ENCODE measurements at regions not wholly inside any gene's neighbourhood (a gene's known extent, or its start where the extent isn't known, plus 50 kb on each side); places are given as distances from the start of the nearest gene placed in this dataset.

DNA sequence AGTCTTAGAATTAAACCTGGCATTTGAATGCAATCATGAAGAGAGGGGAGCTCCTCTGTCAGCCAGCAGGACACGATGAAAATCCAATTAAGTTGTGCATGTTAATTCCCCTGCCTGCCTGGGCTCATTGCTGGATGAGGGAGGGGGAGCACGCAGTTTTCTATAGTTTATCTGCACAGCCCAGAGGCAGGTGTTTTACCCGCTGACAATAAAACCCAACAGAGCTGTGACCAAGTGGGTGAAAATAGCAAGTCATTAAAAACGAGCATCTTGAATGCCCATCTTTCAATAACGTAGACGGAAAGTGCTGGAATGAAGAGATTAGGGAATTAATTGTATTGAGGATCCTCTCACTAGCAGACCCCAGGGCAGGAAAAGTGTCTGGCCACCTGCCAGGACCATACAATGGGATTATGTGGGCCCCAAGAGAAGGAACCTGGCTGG lies 100.1 kb upstream of the FAM20C start:
- TF ChIP-seq NFIC (IDR thresholded peaks at IDR 0.05) (no peak), TAF1 (IDR thresholded peaks at IDR 0.05; ENCODE audit: low read depth) (no peak), TCF12 (IDR thresholded peaks at IDR 0.05; ENCODE audit: low read depth) (no peak), EGR1 (IDR thresholded peaks at IDR 0.05) (no peak), YY1 (IDR thresholded peaks at IDR 0.05; ENCODE audit: low read depth) (no peak), TEAD4 (IDR thresholded peaks at IDR 0.05) (no peak), FOXM1 (IDR thresholded peaks at IDR 0.05; ENCODE audit: borderline replicate concordance, low read depth) (no peak), CREB1 (IDR thresholded peaks at IDR 0.05; ENCODE audit: low read depth) (no peak), RAD21 (IDR thresholded peaks at IDR 0.05; ENCODE audit: low read depth) (no peak), CEBPB (IDR thresholded peaks at IDR 0.05) (no peak), ZBTB7A (IDR thresholded peaks at IDR 0.05; ENCODE audit: low read depth) (no peak), EP300 (IDR thresholded peaks at IDR 0.05; ENCODE audit: borderline replicate concordance) (no peak)
- TF ChIP-seq, protein P1, sequence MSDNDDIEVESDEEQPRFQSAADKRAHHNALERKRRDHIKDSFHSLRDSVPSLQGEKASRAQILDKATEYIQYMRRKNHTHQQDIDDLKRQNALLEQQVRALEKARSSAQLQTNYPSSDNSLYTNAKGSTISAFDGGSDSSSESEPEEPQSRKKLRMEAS (IDR thresholded peaks at IDR 0.05) = no peak
- TF ChIP-seq, protein P2, sequence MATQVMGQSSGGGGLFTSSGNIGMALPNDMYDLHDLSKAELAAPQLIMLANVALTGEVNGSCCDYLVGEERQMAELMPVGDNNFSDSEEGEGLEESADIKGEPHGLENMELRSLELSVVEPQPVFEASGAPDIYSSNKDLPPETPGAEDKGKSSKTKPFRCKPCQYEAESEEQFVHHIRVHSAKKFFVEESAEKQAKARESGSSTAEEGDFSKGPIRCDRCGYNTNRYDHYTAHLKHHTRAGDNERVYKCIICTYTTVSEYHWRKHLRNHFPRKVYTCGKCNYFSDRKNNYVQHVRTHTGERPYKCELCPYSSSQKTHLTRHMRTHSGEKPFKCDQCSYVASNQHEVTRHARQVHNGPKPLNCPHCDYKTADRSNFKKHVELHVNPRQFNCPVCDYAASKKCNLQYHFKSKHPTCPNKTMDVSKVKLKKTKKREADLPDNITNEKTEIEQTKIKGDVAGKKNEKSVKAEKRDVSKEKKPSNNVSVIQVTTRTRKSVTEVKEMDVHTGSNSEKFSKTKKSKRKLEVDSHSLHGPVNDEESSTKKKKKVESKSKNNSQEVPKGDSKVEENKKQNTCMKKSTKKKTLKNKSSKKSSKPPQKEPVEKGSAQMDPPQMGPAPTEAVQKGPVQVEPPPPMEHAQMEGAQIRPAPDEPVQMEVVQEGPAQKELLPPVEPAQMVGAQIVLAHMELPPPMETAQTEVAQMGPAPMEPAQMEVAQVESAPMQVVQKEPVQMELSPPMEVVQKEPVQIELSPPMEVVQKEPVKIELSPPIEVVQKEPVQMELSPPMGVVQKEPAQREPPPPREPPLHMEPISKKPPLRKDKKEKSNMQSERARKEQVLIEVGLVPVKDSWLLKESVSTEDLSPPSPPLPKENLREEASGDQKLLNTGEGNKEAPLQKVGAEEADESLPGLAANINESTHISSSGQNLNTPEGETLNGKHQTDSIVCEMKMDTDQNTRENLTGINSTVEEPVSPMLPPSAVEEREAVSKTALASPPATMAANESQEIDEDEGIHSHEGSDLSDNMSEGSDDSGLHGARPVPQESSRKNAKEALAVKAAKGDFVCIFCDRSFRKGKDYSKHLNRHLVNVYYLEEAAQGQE (IDR thresholded peaks at IDR 0.05; ENCODE audit: low read depth) = no peak
- TF ChIP-seq, protein P3, sequence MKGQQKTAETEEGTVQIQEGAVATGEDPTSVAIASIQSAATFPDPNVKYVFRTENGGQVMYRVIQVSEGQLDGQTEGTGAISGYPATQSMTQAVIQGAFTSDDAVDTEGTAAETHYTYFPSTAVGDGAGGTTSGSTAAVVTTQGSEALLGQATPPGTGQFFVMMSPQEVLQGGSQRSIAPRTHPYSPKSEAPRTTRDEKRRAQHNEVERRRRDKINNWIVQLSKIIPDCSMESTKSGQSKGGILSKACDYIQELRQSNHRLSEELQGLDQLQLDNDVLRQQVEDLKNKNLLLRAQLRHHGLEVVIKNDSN (IDR thresholded peaks at IDR 0.05) = no peak

DNA sequence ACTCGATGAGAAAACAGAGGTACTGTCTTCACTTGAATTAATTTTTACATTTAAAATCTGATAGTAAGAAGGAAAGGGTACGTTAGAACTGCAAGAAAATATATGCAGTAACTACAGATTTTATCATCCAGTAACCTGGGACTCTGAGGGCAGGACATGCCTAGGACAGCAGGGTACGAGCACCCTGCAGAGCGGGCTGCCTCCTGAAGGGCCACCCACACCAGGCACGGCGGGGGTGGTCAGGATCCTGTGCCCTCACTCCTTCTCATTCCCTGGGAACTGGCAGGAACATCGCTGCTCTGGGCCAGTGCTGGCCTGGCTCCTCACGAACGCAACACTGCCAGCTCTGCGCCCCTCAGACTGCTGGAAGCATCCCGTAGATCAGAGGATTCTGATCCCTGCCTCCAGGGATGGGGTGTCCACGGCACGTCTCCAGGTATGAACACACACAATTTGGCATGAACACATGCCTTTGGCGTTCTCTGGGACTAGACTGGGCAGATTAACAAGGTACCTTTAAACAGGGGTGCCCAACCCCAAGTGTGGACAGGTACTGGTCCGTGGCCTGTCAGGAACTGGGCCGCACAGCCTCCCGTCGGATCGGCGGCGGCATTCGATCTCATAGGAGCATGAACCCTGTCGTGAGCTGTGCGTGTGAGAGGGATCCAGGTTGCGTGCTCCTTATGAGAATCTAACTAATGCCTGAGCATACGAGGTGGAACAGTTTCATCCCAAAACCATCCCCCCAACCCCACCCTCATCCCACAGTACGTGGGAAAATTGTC lies 99.3 kb upstream of the FAM20C start:
- TF ChIP-seq, protein P1 (IDR thresholded peaks at IDR 0.05) = no peak
- TF ChIP-seq ZBTB7A (IDR thresholded peaks at IDR 0.05; ENCODE audit: low read depth) = no peak
- no peak for TF ChIP-seq NFIC (IDR thresholded peaks at IDR 0.05)
- no peak for TF ChIP-seq CEBPB (IDR thresholded peaks at IDR 0.05)
- TF ChIP-seq TEAD4 (IDR thresholded peaks at IDR 0.05) = no peak

DNA sequence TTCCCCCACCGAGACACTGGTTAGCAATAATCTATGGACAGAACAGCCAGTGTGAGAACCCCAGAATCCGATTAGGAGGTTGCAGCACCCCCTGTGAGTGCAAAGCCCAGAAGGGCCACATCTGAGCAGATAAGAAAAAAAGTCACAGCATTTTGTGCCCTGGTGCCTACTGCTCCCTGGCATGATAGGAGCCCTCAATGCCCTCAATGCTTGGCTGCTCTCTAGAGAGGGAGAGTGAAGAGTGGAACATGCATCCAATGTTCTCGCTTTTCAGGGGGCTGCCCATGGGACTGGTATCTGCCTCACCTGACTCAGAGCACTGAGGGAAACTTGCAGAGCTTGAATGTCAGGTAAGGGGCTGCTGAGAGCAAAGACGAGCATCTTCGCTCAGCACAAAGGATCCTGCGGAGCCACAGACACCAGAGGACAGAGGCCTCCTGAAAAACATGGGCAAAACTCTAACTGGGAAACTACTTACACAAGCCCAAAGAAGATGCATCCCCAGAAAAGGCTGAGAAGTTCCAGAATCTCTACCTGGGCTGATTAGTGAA lies 98.0 kb upstream of the FAM20C start:
- TF ChIP-seq EP300 (IDR thresholded peaks at IDR 0.05; ENCODE audit: borderline replicate concordance) (no peak), FOXM1 (IDR thresholded peaks at IDR 0.05; ENCODE audit: borderline replicate concordance, low read depth) (no peak), RAD21 (IDR thresholded peaks at IDR 0.05; ENCODE audit: low read depth) (no peak), CREB1 (IDR thresholded peaks at IDR 0.05; ENCODE audit: low read depth) (no peak), NFIC (IDR thresholded peaks at IDR 0.05) (no peak), CEBPB (IDR thresholded peaks at IDR 0.05) (no peak), ZBTB7A (IDR thresholded peaks at IDR 0.05; ENCODE audit: low read depth) (no peak), YY1 (IDR thresholded peaks at IDR 0.05; ENCODE audit: low read depth) (no peak), TEAD4 (IDR thresholded peaks at IDR 0.05) (no peak), EGR1 (IDR thresholded peaks at IDR 0.05) (no peak), TCF12 (IDR thresholded peaks at IDR 0.05; ENCODE audit: low read depth) (no peak), TAF1 (IDR thresholded peaks at IDR 0.05; ENCODE audit: low read depth) (no peak)
- TF ChIP-seq, protein P2 (IDR thresholded peaks at IDR 0.05; ENCODE audit: low read depth) = no peak
- TF ChIP-seq, protein P3 (IDR thresholded peaks at IDR 0.05) = no peak
- TF ChIP-seq, protein P1 (IDR thresholded peaks at IDR 0.05) = no peak

GRCh38 chr7:95180-95862 lies 97.0 kb upstream of the FAM20C start:
- TF ChIP-seq CREB1 (IDR thresholded peaks at IDR 0.05; ENCODE audit: low read depth) (no peak), EP300 (IDR thresholded peaks at IDR 0.05; ENCODE audit: borderline replicate concordance) (no peak), TCF12 (IDR thresholded peaks at IDR 0.05; ENCODE audit: low read depth) (no peak), RAD21 (IDR thresholded peaks at IDR 0.05; ENCODE audit: low read depth) (no peak), CEBPB (IDR thresholded peaks at IDR 0.05) (no peak)

- TF ChIP-seq TAF1 (IDR thresholded peaks at IDR 0.05; ENCODE audit: low read depth) (no peak), TCF12 (IDR thresholded peaks at IDR 0.05; ENCODE audit: low read depth) (no peak), FOXM1 (IDR thresholded peaks at IDR 0.05; ENCODE audit: borderline replicate concordance, low read depth) (no peak), CREB1 (IDR thresholded peaks at IDR 0.05; ENCODE audit: low read depth) (no peak), EP300 (IDR thresholded peaks at IDR 0.05; ENCODE audit: borderline replicate concordance) (no peak), EGR1 (IDR thresholded peaks at IDR 0.05) (no peak), CEBPB (IDR thresholded peaks at IDR 0.05) (no peak), NFIC (IDR thresholded peaks at IDR 0.05) (no peak), RAD21 (IDR thresholded peaks at IDR 0.05; ENCODE audit: low read depth) (no peak), TEAD4 (IDR thresholded peaks at IDR 0.05) (no peak), YY1 (IDR thresholded peaks at IDR 0.05; ENCODE audit: low read depth) (no peak), ZBTB7A (IDR thresholded peaks at IDR 0.05; ENCODE audit: low read depth) (no peak)
- TF ChIP-seq, protein P1 (IDR thresholded peaks at IDR 0.05) = no peak
- TF ChIP-seq, protein P2 (IDR thresholded peaks at IDR 0.05; ENCODE audit: low read depth) = no peak
- TF ChIP-seq, protein P3 (IDR thresholded peaks at IDR 0.05) = no peak
Measured at GRCh38 chr7:95863-96260, 96.5 kb upstream of the FAM20C start.
